ENCODE measurements at regions not wholly inside any gene's neighbourhood (a gene's known extent, or its start where the extent isn't known, plus 50 kb on each side); places are given as distances from the start of the nearest gene placed in this dataset.

DNA sequence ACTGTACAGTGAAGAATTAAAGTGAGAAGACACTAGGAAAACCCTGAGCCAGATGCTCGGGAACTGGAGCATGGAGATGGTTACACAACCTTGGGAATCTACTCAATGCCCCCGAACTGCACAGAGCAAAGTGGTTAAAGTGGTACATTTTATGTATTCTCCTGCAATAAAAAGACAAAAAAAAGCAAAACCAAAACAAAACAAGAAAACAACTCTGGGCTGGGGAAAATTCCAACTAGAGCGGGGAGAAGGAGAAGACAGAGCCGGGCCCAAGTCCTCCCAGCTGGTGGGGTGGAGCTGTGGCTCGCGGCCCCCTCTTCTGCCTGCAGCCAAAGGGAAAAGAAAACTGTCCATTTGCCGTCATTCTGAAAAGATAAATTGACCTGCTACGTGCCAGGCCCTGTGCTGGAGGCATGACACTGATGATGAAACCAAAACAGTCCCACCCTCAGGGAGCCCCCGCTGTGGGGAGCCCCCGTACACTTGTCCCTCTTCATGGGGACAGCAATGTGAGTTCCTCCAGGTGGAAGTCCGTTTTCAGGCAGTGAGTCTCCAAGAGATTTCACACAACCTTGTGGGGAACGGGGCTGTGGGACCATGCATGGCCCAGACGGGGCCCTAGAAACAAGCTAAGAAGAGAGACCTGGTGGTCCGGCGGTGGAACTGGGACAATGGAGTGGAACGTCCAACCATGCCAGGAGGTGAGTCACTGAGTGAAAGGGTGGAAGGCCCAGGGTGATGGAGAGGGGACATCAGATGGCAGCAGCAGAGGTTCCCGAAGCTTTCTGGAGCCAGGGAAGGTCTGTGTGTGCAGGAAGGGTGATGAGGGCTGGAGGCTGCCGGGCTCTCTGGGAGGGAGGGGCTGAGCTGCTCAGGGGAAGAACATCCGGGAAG is 114.8 kb upstream of the COL5A1 start:
- no peak overlapping the region for H3K9ac ChIP-seq (ENCODE audit: low read depth, low read length, poor library complexity, severe bottlenecking)
- no peak overlapping the region for H3K4me2 ChIP-seq (ENCODE audit: low read depth, low read length, poor library complexity, severe bottlenecking)
- H4K20me1 ChIP-seq (ENCODE audit: insufficient read depth, low read length, poor library complexity, severe bottlenecking): no peaks in the 10 kb centered on the region
- H3K27me3 ChIP-seq (ENCODE audit: insufficient read depth, low read length, poor library complexity, severe bottlenecking): no peaks in the 10 kb centered on the region
- TF ChIP-seq, protein P1, sequence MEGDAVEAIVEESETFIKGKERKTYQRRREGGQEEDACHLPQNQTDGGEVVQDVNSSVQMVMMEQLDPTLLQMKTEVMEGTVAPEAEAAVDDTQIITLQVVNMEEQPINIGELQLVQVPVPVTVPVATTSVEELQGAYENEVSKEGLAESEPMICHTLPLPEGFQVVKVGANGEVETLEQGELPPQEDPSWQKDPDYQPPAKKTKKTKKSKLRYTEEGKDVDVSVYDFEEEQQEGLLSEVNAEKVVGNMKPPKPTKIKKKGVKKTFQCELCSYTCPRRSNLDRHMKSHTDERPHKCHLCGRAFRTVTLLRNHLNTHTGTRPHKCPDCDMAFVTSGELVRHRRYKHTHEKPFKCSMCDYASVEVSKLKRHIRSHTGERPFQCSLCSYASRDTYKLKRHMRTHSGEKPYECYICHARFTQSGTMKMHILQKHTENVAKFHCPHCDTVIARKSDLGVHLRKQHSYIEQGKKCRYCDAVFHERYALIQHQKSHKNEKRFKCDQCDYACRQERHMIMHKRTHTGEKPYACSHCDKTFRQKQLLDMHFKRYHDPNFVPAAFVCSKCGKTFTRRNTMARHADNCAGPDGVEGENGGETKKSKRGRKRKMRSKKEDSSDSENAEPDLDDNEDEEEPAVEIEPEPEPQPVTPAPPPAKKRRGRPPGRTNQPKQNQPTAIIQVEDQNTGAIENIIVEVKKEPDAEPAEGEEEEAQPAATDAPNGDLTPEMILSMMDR (conservative IDR thresholded peaks at IDR 0.05; ENCODE audit: low read length): no peak
- TF ChIP-seq EZH2phosphoT487 (IDR thresholded peaks at IDR 0.05; ENCODE audit: borderline replicate concordance): no peak
- peaks cover 4% of the 10 kb centered on the region; the same call in 1 of the 2 replicates for H3K9me3 ChIP-seq (ENCODE audit: insufficient read depth, low read depth, low read length)
- H3K9me2 ChIP-seq (replicated peaks; ENCODE audit: low read depth, low read length): no peaks in the 10 kb centered on the region
- H3K4me1 ChIP-seq (ENCODE audit: insufficient read depth, low read length, poor library complexity, severe bottlenecking): peaks cover 5% of the 10 kb centered on the region
- H3K4me3 ChIP-seq (ENCODE audit: low read length, poor library complexity, severe bottlenecking): no peak overlapping the region
- H3F3A ChIP-seq (ENCODE audit: low read depth): no peaks in the 10 kb centered on the region
- H3K36me3 ChIP-seq (ENCODE audit: insufficient read depth, low read length): no peaks in the 10 kb centered on the region
- no peak overlapping the region for H2AFZ ChIP-seq (ENCODE audit: low read length)
- H3K79me2 ChIP-seq (ENCODE audit: insufficient read depth, low read length): no peaks in the 10 kb centered on the region

DNA sequence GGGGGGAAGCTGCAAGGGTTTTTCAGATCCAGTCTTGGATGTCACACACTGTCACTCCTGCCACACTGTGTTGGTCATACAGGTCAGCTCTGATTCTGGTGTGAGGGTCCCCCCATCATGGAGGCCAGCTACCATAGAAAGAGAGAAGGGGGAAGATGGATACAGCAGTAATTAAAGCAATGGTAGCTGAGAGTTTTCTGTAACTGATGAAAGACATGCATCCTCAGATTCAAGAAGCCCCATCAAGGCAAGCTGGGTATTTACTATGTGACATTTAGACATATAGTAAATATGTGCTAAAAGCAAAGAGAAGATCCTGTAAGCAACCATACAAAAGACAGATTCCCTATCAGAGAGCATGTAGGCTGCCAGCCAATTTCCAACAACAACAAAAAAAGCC is 110.9 kb upstream of the COL5A1 start:
- Histone ChIP-seq H3K9me3 (ENCODE audit: insufficient read depth, low read depth, low read length) (peaks cover 4% of the 10 kb centered on the region; the same call in 1 of the 2 replicates), H3K4me1 (ENCODE audit: insufficient read depth, low read length, poor library complexity, severe bottlenecking) (no peaks in the 10 kb centered on the region), H3K4me3 (ENCODE audit: low read length, poor library complexity, severe bottlenecking) (no peak overlapping the region), H3K4me2 (ENCODE audit: low read depth, low read length, poor library complexity, severe bottlenecking) (no peak overlapping the region), H3K9ac (ENCODE audit: low read depth, low read length, poor library complexity, severe bottlenecking) (no peak overlapping the region), H3F3A (ENCODE audit: low read depth) (no peaks in the 10 kb centered on the region), H3K79me2 (ENCODE audit: insufficient read depth, low read length) (no peaks in the 10 kb centered on the region), H3K9me2 (replicated peaks; ENCODE audit: low read depth, low read length) (no peaks in the 10 kb centered on the region), H3K27me3 (ENCODE audit: insufficient read depth, low read length, poor library complexity, severe bottlenecking) (no peaks in the 10 kb centered on the region), H2AFZ (ENCODE audit: low read length) (no peak overlapping the region), H3K36me3 (ENCODE audit: insufficient read depth, low read length) (no peaks in the 10 kb centered on the region), H4K20me1 (ENCODE audit: insufficient read depth, low read length, poor library complexity, severe bottlenecking) (no peaks in the 10 kb centered on the region)
- TF ChIP-seq, protein P1 (conservative IDR thresholded peaks at IDR 0.05; ENCODE audit: low read length): no peak
- TF ChIP-seq EZH2phosphoT487 (IDR thresholded peaks at IDR 0.05; ENCODE audit: borderline replicate concordance): no peak

DNA sequence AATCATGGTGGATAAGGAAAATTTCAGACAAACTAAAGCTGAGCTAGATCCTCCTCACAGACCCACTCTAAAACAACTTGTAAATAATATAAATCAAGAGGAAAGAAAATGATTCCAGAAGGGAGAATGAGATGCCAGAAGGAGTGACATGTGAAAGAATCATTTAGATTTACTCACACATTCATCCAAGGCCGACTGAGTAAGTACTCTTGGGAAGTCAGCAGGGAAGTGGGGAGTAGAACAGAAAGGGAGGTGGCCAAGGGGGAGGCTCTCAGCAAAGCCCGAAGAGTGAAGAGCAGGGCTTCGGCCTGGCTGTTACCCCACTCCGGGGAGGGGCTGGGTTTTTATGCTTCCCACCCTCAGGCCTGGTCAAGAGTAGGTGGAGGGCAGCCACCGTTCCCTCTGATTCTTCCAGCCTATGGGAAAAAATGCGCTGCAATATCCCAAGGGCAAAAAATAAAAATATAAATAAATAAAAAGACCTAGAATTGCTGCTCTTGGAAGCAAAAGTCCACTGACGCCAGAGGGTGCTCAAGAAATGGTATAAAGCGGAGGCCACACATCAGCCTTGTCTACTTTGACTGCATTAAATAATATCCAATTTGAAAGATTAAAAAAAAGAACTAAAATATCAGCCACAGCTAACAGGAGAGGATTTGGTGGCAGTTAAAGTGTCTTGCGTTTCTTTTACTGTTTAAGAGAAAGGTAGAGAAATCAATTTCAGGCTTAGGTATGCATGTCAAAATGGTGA is 110.2 kb upstream of the COL5A1 start:
- no peaks in the 10 kb centered on the region for H3K27me3 ChIP-seq (ENCODE audit: insufficient read depth, low read length, poor library complexity, severe bottlenecking)
- no peaks in the 10 kb centered on the region for H3K4me1 ChIP-seq (ENCODE audit: insufficient read depth, low read length, poor library complexity, severe bottlenecking)
- H3K4me2 ChIP-seq (ENCODE audit: low read depth, low read length, poor library complexity, severe bottlenecking): no peak overlapping the region
- no peaks in the 10 kb centered on the region for H4K20me1 ChIP-seq (ENCODE audit: insufficient read depth, low read length, poor library complexity, severe bottlenecking)
- H3K9ac ChIP-seq (ENCODE audit: low read depth, low read length, poor library complexity, severe bottlenecking): no peak overlapping the region
- H3K4me3 ChIP-seq (ENCODE audit: low read length, poor library complexity, severe bottlenecking): no peak overlapping the region
- TF ChIP-seq, protein P1 (conservative IDR thresholded peaks at IDR 0.05; ENCODE audit: low read length): no peak
- no peak for TF ChIP-seq EZH2phosphoT487 (IDR thresholded peaks at IDR 0.05; ENCODE audit: borderline replicate concordance)
- H2AFZ ChIP-seq (ENCODE audit: low read length): no peak overlapping the region
- peaks cover 4% of the 10 kb centered on the region; the same call in 1 of the 2 replicates for H3K9me3 ChIP-seq (ENCODE audit: insufficient read depth, low read depth, low read length)
- no peaks in the 10 kb centered on the region for H3K36me3 ChIP-seq (ENCODE audit: insufficient read depth, low read length)
- no peaks in the 10 kb centered on the region for H3K9me2 ChIP-seq (replicated peaks; ENCODE audit: low read depth, low read length)
- no peaks in the 10 kb centered on the region for H3K79me2 ChIP-seq (ENCODE audit: insufficient read depth, low read length)
- H3F3A ChIP-seq (ENCODE audit: low read depth): no peaks in the 10 kb centered on the region
